GM19025 (cell line): ENCODE measurements at regions not wholly inside any gene's neighbourhood (a gene's known extent, or its start where the extent isn't known, plus 50 kb on each side); places are given as distances from the start of the nearest gene placed in this dataset.
"Not testable (repeated sequence)": the region's sequence is repeated elsewhere in the genome, so short reads cannot be mapped to it uniquely, and the experiment has no call there.

Experiments
- ATAC-seq: cut with Tn5 transposase; IDR thresholded peaks from one replicate; pipeline ENCODE4 v1.9.1; 2021; ENCODE audit warnings: mild to moderate bottlenecking, low read depth, moderate library complexity; ENCODE audit not compliant: unreplicated experiment

- ATAC-seq: no peak
Measured at GRCh38 chr9:29214690-29215253, 1641.5 kb upstream of the C9orf72 start.

DNA sequence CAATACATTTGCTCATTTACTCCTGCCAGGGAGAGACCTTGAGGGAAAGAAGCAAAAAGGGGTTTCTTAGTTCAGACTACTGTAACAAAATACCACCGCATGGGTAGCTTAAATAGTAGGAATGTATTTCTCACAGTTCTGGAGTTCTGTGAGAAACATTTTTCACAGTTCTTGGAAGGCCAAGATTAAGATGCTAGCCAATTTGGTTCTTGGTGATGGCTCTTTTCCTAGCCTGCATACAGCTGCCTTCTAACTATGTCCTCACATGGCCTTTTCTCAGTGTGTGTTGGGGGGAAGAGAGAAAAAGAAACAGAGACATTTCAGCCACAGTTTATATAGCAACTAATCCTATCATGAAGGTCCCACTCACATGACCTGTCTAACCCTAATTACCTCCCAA, 1644.7 kb upstream of the C9orf72 start:
- ATAC-seq: no peak

- ATAC-seq: no peak
Measured at GRCh38 chr9:29220596-29221251, 1647.4 kb upstream of the C9orf72 start.

DNA sequence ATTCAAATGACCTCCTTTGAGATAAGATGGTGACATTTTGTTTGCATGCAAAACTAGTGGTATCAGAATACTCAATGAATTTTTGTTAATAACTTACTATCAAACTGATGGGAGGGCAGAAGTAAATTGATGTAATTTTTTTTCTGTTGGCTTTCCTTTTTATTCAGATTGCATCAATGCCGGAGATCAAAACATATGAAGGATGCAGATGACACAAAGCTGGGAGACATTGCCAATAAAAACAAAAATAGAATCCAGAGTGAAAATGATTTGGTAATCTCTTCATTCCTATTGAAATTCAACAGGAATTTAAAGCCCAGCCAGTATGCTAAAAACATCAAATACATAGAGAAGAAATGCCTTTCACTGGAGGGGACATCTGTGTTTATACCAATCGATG, 1655.3 kb upstream of the C9orf72 start:
- ATAC-seq: no peak

DNA sequence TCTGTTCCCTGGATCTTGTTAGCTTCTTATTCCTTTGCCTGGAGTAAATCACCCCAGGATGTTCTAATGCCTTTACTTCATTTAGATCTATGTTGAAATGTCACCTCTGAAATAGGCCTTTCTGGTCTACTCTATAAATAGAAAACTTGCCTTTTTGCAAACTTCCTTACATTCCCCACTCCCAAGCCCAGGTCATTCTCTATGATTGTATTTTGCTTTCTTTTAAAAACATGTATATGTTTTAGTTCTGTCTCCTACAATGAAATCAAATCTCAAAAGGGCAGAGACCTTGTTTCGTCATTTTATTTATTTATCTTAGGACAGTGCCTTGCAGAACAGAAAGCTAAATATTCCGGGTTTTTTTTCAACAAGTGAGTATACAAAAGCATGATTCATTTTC, 1657.7 kb upstream of the C9orf72 start:
- no peak for ATAC-seq

GRCh38 chr9:29233193-29233592, 1659.9 kb upstream of the C9orf72 start:
- no peak for ATAC-seq

DNA sequence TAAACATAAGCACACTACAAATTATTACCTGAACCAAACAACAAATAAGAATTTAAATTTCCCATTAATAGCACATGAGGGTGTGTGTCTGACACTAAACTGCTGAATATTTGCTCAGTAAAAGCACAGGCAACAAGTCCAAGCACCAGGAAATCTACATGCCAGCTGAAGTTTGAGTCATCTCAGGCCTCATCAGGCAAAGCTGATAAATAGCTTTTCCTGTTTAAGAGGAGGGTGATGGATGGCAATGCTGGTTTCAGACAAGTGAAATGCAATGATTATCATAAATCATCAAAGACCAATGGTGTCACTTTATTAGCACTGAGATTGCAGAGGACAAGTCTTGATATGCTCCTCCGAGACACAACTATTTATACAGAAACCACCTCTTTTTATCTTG, 1668.0 kb upstream of the C9orf72 start:
- no peak for ATAC-seq

DNA sequence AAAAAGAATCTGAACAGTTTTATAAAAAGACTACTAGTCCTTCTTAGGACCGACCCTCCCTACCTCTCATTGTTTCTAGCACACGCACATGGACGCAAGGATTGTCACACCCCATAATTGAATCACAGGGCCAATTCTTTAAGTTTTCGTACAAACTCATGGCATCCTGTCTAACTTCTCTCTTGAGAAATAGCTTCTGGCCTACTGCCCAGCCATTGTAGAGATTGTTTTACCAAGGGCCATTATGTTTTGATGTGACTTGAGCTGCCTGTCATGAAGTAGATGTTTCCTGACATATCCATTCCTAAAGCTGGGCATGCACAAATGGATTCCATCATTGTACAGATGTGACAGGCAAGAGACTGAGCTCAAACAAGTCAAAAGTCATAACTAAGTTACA, 1672.1 kb upstream of the C9orf72 start:
- ATAC-seq: no peak

- not testable (repeated sequence) for ATAC-seq
Measured at GRCh38 chr9:29270400-29270799, 1697.1 kb upstream of the C9orf72 start.

DNA sequence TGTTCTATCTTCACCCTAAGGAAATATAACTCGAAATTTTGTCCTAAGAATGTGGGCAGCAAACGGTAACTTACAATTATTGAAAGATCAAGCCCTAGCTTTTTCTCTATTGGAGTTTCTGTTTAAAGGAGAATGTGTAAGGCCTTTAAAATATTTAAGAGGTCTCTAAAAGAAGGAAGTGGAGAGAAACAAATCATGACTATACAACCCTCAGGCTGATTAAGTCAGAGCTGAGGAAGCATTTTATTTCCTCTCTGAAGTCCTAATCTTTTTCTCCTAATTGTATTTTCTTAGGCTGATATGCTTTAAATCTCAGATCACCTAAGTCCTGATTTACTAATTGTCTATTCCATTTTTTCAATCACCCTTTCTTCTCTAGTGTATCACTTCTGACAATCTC, 1708.8 kb upstream of the C9orf72 start:
- no peak for ATAC-seq

- ATAC-seq: no peak
Measured at GRCh38 chr9:29285818-29286217, 1712.5 kb upstream of the C9orf72 start.

DNA sequence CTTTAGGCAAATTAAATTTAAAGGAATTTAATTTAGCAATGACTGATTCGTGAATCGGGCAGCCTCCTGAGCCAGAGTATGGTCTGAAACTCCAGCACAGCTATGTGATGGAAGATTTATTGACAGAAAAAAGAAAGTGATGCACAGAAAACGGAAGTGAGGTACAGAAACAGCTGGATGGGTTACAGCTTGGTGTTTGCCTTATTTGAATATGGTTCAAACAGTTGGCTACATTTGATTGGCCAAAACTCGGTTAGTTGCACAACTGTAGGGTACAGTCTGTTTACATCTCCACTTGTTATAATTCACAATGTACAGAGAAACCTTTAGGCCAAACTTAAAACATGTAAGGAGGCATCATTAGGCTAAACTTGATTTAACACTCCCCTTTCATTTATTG, 1716.1 kb upstream of the C9orf72 start:
- ATAC-seq: no peak

- ATAC-seq: no peak
Measured at GRCh38 chr9:29290516-29290915, 1717.2 kb upstream of the C9orf72 start.

DNA sequence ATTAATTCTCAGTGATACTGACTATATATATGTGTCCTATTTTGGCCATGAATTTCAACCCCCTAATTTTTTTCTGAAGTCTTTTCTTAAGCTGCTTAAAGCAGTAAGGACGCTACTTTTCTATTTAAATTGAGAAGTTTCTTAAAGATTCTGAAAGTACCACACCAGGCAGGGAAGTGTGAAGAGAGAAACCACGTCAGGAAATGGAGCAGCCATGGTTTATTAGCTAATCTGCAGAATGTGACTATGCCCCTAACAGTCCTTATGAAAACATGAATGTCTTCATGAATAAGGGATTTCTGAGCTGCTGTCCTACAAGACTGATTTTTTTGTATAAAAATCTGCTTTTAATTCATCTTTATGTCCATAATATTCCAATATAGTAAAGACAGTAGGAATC, 1724.3 kb upstream of the C9orf72 start:
- ATAC-seq: no peak

DNA sequence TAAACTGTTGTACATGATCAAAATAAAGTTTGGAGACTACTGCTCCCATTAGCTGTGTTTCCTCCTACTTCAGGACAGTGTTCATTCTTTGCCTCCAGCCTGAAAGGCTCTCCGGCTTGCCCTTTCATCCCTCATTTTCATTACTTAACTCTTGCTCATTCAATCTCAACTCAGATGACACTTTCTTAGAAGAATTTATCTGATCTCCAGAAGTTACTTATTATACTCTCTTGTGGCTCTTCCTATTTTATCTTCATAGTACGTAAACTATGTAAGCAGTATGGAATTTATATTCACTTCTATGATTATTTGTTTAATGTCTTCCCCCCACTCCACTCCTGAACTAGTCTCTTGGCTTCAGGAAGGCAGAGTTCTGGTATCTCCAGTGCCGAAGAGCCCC, 1737.9 kb upstream of the C9orf72 start:
- ATAC-seq: no peak

- ATAC-seq: no peak
Measured at GRCh38 chr9:29312327-29312726, 1739.0 kb upstream of the C9orf72 start.

- ATAC-seq: no peak
Measured at GRCh38 chr9:29319736-29320513, 1746.6 kb upstream of the C9orf72 start.

- no peak for ATAC-seq
Measured at GRCh38 chr9:29322240-29322639, 1749.0 kb upstream of the C9orf72 start.

- no peak for ATAC-seq
Measured at GRCh38 chr9:29325894-29326293, 1752.6 kb upstream of the C9orf72 start.

DNA sequence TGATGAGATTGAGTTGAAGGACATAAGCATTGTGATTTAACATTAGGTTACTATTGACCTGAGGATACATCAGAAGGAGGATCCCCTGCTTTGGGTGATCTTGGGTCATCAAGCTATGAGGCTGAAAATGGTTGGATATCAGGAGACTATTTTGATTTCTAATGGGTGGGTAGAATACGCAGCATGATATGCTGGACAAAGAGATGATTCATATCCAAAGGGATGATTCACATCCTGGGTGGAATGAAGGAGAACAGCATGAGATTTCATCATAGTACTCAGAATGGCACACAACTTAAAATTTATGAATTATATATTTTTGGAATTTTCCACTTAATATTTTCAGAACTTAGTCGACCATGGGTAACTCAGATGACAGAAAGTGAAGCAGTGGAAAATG, 1759.5 kb upstream of the C9orf72 start:
- no peak for ATAC-seq

DNA sequence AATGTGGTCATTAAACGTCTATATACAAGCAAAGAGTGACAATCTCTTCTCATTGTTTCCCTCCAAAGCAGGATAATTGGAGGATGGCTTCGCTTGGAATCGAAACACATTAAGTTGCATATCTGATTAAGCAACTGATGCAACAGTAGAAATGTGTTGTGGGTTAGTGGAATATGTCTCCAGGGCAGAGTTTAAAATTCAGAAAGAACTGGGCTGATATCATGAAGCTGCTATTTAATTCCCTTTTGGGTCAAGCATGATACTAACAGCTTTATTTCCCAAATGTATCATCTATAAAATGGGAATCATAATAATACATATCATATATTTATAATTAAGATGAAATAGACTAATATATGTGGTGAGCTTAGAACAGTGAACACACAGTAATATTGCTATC, 1763.0 kb upstream of the C9orf72 start:
- no peak for ATAC-seq

GRCh38 chr9:29339387-29339786, 1766.1 kb upstream of the C9orf72 start:
- no peak for ATAC-seq
